SIG-M5 treated with dmso at 0.1 percent for 504 hours (cell line): ENCODE measurements at regions not wholly inside any gene's neighbourhood (a gene's known extent, or its start where the extent isn't known, plus 50 kb on each side); places are given as distances from the start of the nearest gene placed in this dataset.
"Not testable (repeated sequence)": the region's sequence is repeated elsewhere in the genome, so short reads cannot be mapped to it uniquely, and the experiment has no call there.

Source experiments
- DNase-seq: peaks from one replicate; lab custom pipeline; 2025; ENCODE audit not compliant: unreplicated experiment; lab: John Stamatoyannopoulos, UW

DNA sequence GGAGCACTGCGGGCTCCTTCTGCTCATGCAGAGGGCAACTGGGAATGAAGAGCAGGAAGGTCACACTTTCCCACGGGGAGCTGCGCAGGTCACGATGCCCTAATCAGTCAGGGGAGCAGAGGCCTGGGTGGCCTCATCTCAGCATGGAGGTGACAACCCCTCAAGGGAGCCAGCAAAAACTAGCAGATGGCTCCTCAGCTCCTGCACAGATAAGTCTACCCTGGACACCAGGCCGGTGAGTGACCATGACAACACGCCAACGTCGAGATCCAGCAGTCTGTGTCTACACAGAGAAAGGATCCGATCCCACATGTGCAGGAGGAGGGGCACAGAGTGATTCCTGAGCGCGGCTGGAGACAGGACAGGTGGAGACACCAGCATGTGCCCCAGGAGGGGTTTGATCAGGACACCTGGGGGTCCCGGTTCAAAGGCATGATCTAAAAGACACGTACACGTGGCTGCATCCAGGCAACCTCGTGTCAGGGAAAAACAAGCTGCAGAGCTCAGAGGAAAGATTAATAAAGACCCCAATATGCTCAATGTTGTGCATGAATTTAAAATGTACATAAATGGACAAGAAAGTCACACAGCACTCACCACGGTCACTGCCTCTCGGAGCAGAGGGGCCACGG is 153.7 kb upstream of the SFSWAP start:
- no peak for DNase-seq

DNA sequence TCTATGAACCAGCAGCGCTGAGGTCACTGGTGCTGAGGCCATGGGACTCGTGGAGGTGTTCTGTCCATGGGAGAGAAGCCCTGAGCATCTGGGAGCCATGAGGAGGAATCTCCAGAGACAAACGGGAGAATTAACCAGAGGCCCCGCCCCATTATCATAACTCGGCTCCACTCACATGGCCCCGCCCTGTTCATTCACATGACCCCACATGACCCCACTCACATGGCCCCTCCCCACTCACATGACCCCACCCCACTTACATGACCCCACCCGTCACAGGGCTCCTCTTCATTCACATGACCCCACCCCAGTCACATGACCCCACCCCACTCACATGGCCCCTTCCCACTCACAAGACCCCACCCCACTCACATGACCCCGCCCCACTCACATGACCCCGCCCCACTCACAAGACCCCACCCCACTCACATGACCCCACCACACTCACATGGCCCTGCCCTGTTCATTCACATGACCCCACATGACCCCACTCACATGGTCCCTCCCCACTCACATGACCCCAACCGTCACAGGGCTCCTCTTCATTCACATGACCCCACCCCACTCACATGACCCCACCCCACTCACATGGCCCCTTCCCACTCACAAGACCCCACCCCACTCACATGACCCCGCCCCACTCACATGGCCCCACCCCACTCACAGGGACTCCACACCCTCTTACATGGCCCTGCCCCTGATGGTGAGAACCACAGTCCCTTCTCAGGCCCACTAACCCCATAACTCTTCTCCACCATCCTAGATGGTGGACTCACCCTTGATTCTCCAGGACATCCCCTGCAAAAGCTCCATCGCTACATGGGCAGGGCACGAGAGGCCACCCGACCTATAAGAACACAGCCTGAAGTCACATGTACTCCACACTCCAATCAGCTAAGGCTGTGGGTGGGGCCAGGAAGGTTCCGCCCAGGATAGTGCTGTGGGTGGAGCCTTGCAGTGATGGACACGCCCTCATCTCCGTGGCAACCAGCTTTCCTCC is 151.1 kb upstream of the SFSWAP start:
- DNase-seq = no peak

DNA sequence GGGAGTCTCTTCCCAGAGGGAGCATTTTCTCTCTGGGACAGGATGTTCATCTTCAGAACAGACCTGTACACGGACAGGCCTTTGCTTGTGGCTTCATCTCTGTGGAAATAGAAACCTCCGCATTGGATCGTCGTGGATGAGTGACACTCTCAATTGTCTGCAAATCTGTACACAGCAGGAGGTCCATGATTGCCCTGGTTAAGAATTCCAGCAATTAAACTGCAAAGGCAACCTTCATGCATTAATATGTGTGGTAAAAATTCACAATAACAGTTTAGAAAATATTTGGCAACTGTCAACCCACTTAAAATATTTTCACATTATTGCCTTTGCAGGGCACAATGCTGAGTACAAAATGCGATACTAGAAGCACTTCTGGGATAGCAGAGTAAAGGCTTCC is 149.8 kb upstream of the SFSWAP start:
- DNase-seq = no peak

DNA sequence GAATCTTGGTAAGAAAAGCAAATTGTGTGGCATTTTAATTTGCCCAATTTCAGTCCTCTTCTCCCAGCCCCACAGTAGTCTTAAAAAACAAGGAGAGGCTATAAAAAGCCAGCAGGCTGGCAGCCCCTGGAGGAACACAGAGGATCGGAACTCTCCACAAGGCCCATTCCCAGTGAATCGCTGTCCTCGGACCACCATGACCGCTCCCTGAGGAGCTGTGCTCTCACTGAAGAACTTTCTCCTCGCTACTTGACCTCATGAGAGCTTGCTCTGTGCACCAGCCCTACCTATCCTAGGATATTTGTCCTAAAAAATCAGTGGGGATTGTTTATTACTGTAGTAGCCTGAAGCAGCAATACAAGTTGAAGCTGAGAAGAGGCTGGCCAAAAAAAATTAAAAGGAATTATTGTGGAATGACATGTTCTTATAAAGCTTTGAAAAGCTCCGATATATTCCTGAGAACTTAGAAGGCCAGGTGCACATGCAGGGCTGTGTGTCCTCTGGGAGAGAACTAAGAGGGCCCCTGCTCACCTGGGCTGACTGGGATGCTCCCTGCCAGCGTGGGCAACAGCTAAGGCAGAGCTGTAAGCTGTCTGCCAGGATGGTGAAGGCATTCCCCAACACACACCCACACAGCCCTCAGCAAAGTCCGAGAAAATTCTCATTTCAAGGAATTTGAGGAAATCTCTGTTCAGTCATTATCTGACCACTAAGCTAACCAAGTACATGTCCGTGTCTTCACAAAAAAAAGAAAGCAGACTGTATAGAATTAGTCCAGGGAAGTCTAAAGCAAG is 148.8 kb upstream of the SFSWAP start:
- no peak for DNase-seq

DNA sequence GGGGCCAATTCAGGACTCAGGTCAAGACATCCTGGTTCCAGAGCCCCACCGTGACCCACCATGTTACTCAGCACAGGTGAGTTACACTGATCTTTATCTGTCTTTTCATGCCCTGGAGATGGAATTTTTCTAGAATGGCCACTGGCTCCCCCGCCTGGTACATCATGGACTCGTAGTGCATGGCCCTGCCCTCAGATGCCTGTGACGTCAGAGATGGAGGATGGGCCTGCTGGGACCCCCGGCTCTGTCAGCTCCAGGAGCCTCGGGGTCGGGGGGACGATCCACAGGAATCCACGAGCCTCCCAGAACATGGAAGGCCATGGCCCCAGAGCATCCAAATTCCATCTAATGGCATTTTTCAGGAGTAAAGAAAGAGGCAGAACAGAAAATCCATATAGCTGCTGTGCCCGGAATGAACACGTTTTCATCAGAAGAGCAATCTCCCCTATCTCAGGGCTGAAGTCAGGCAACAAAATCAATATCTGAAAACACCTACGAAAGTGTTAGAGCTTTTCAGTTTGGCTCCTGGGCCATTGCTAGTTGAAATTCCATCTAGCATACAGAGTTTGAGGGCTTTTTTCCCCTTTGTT is 146.7 kb upstream of the SFSWAP start:
- DNase-seq = not testable (repeated sequence)

DNA sequence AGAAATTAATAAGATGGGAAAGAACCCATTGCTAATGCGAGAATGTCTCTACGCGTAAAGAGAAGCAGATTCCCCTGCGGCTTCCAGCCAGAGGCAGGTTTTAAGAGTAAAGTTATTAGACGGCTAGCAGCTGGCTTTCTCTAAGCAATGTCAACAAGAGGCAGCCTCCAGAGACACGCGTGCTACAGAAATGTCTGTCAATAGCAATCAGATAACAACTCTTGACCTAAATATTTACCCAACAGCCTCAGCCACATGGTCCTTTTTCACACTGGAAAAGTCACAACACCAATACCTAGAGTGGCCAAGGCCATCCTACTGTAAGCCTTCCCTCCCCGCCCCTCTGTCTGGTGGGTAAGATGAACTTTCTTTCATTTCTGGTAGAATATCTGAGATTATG is 146.0 kb upstream of the SFSWAP start:
- no peak for DNase-seq

DNA sequence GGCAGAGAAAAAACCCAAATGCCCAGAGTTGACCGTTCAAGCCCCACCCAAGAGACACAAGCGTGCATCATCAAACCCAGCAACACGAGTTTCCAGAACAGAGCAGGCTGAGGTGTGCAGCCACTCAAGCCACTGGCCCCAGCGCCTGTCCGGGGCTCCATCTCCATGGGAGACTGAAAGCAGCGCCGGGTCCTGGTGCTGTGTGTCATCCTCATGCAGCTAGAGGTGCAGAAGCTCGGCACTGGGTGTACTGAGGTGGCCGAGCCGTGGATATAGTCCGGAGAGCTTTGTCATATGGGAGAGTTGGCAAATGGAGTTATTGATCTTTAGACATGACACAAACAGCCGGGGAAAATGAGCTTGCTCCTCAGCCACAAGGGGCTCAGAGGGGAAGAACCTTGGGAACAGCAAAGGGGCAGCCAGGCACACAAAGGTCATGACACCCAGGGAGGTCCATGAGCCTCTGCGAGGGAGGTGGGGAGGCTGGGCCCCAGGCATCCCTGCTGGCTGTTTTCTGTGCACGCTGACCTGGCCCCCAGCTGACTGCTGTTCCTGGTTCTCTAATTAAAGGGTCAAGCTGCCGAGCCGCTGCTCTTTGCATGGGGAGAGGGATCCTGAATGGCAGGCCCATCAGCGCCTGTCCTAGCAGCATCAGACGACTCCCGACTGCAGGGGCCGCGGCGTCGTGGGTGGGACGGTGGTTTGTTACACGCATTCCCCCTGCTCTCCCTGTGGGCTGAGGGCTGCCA is 145.4 kb upstream of the SFSWAP start:
- no peak for DNase-seq

DNA sequence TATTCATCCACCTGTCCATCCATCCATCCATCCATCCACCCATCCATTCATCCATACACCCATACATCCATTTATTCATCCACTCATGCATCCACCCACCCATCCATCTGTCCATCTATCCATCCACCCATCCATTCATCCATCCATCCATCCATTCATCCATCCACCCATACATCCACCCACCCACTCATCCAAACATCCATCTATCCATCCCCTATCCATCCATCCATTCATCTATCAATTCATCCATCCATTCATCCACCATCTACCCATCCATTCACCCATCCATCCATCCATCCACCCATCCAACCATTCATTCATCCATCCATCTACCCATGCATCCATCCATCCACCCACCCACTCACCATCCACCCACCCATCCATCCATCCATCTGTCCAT is 142.6 kb upstream of the SFSWAP start:
- DNase-seq = no peak

DNA sequence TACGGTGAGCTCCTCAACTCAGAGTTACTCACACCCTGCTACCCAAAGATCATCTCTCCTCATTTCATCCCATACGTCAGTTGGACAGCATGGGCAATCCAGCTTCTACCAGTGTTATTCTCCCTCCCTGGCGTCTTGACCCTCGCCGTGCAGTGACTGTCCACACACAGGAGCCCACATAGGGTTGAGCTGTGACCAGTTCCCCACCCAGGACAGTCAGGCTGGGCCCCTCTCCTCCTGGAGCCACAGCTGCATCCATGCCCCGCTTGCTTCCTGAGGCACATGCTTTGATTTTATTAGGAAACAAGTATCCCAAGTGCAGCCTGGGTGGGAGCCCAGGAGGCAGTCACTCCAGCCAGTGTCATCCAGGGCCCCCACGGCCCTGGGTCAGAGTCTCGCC is 140.3 kb upstream of the SFSWAP start:
- no peak for DNase-seq

DNA sequence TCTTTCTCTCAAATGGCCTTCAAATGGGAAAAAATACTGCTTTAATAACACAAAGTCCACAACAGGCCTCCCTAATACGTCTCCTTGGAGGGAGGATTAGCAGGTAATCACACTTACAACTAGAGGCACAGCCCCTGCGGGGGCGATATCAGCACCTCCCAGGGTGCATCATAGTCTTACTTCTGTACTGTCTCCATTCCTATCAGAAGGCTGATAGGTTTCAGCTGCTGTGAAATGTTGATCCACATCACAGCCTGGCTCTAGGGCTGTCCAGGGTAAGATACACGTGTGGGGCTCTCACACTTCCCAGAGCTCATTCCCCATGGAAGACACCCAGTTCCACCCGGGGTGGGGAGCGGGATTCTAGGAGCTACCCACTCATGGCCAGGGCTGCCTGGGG is 139.1 kb upstream of the SFSWAP start:
- no peak for DNase-seq

DNA sequence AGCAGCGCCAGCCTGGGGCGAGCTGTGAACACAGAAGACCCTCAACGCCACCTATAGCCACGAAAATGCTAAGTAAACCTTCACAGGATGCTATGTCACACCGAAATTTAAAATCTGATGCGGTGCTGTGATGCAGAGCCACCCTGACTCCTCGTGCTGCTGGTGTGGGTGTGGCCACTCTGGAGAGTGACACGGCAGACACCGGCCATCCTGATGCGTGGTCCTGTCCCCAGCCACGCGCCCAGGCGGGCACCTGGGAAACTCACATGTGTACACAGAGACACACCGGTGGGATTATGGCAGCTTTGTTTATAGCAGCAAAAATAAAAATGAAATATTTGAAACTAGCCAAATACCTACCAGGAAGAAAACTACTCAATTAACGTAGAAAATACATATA is 138.3 kb upstream of the SFSWAP start:
- no peak for DNase-seq

DNA sequence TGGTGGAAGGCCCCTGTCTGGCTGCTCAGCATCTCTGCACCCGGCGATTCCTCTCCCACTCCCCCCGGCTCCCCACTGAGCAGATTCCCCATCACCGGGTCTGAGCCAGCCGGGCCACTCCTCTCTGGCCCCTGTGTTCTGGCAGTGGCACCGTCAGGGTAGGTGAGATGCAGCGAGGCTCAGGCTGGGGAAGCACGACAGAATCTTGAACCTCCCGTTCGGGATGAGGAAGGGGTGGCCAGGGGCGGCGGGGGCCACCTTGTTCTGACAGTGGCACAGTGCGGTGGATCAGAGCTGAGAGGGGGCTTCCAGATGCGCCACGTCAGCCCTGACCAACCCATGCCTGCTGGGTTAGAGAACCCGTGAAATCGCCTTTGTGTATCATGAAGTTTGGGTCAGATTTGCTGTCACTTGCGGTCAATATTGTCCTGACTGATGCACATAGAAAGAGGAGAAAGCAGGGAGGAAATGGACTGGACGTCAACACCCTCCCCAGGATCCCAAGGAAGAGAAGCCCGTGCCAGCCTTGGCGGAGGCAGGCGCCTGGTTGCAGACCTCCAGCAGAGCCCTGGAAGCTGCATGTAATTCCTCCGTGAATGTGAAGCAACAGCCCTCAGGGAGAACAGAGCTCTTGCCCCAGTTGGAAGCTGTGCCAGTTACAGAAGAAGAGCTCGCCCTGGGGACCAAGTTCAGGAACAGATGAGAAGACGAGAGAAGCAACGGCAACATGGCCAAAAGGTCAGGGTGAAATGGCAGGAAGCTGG is 137.1 kb upstream of the SFSWAP start:
- DNase-seq = no peak

DNA sequence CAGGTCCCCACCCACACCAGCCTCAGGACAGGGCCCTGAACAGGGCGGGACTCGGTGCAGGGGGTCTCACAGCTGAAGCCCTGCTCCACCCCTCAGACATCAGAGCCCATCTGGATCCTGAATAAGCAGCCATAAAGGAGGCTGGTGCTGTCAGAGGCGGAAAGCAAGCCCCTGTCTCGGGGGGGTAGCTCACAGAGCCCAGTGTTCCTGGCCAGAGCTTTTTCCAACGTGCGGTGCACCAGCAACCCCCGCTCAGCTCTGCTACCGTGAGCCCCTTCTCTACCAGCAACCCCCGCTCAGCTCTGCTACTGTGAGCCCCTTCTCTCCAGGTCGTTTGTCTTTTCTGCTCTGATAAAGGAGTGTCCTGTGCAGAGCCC is 136.5 kb upstream of the SFSWAP start:
- DNase-seq = no peak

DNA sequence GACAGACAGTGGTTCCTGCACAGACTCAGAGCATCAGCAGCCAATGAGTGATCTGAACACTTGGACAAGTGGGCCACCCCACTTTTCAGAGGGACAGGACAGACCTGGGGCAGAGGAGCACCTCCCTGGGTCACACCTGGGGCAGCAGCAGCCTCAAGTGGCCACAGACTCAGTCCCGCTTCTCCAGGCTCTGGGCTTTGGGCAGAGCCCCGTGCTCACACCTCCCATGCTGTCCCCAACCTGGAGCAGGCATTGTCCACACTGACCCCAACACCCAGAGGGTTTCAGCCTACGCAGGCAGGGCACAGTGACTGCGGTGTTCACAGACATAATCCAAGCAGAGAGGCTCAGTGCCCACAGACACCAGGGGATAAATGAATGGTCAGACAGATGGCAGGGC is 135.5 kb upstream of the SFSWAP start:
- no peak for DNase-seq

DNA sequence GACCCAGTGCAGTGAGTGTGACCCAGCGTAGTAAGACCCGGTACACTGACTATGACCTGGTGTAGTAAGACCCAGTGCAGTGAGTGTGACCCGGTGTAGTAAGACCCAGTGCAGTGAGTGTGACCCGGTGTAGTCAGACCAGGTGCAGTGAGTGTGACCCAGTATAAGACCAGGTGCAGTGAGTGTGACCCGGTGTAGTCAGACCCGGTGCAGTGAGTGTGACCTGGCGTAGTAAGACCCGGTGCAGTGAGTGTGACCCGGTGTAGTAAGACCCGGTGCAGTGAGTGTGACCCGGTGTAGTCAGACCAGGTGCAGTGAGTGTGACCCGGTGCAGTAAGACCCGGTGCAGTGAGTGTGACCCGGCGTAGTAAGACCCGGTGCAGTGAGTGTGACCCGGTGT is 134.2 kb upstream of the SFSWAP start:
- DNase-seq = not testable (repeated sequence)

DNA sequence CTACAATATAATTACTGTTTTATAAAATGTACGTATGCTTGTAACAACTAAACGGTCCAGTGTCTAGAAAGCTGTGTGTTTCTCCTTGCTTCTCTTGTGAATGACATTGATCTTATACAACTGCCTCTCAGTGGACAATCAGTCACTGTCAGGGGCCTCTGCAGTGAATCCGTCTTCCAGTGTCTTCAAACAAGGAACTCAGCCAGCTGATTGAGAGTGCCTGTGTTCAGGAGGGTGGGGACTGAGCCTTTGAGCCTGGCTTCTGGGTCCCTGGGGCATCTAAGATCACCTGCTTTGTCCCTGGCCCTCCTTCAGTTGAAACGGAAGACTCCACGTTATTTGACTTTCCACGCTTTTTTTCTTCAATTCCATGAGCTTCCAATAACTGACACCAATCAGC is 133.1 kb upstream of the SFSWAP start:
- no peak for DNase-seq

DNA sequence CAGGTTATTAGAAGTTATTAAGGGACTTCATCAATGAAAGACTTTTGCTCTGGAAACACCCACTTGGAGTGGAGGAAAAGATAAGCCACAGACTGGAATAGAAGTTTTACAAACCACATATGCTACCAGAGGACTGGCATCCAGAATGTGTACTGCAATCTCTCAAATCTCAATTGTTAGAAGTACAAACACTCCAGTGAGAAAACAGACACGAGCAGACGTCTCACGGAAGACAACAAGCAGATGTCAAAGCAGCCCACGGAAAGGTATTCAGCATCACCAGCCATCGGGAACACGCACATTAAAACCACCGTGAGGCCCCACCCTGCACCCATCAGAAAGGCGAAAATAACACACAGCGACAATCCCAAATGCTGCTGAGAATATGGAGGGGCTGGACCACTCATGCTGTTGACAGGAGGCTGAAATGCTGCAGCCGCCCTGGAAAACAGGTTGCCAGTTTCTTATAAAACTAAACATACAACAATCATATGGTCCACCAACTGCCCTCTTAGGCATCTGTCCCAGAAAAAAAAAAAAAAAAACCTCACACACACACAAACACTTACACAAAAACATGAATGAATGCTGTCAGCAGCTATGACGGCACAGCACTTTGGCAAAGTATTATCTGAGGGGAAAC is 131.9 kb upstream of the SFSWAP start:
- no peak for DNase-seq

DNA sequence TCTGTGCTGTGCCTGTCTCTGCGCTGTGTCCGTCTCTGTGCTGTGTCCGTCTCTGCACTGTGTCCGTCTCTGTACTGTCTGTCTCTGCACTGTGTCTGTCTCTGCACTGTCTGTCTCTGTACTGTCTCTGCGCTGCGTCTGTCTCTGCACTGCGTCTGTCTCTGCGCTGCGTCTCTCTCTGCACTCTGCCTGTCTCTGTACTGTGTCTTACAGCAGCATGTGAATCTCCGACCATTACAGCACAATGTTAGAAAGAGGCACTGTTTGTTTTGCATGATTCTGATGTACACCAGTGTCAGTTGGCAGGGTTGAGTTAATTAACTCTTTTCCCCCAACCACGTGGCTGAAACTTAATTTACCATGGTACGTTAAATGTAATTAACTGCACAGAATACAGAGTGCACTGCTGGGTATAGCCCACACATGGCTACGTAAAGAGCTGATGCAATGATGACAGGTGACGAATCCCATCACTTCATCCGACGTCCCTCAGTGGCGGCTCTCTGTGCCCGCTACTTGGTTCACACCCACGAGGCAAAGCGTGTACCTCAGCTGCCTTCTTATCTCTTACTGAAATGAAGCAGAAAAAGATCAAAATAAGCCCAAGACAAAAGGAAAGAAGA is 127.7 kb upstream of the SFSWAP start:
- no peak for DNase-seq

DNA sequence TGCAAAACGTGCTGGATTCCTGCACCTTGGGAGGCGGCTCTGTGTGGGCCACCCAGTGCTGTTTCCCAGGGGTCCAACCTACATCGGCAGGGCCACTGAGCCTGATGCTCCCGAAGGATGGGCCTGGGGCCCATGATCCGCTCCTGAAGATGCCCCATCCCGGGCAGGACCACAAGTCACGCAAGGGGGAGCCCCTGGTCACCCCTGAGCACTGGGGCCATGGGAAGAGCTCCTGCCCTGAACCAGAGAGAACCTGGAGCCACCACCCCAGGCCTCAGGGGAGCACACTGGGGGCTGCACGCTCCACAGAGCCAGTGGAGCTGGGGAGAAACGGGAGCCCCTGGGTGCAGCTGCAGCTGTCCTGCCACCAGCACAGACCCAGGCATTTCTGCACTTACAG is 124.6 kb upstream of the SFSWAP start:
- no peak for DNase-seq
